Stimulated activated CD4-positive, alpha-beta T cell treated with anti-CD3 and anti-CD28 coated beads, TNF-alpha, amount 100 ng/mL, for 48 hours (primary cell): ENCODE measurements at regions not wholly inside any gene's neighbourhood (a gene's known extent, or its start where the extent isn't known, plus 50 kb on each side); places are given as distances from the start of the nearest gene placed in this dataset.
"Not testable (repeated sequence)": the region's sequence is repeated elsewhere in the genome, so short reads cannot be mapped to it uniquely, and the experiment has no call there.

Experiments used
- DNase-seq, 3 donors: peaks; one replicate each; pipeline ENCODE4 v3.0.0-alpha.2; 2020; ENCODE audit warnings: low read depth in 3 of 3

DNA sequence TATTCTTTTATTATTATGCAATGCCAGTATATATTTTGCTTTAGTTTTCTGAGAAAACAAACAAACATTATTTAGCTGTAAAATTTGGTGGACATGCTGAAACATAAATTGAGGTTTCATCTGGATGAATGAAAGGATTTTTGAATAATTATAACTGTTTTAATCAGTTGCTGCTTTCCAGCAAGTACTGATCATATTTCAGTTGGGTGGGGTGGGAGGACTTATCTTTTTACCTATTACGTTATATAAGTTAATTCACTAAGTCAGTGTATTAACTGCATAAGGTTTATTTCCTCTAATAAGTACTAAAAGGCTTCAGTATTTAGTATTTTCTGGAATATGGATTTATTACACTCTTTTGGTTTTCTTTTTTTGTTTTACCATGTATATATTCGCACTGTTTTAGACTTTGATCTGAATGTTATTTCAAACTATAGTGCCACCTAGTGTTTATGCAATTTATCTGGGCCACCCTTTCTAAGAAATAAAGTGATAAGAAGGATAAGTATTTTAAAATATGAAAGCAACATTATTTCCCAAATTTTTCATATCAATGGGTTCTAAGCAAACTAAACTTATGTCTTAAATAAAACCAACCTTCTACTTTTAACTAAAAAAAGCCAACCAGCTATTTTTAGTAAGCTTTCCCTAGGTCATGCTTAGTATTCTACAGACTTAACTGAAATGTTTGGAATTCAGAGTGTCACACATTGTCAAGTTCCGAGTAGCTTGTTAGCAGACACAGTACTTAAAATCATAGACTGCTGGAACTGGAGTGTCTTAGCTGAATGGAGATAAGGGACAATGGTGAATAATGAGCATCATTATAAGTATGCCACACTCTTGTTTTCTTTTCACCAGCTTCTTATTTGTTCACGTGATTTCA is 105.4 kb upstream of the MCHR2 start:
- DNase-seq, result no peak

DNA sequence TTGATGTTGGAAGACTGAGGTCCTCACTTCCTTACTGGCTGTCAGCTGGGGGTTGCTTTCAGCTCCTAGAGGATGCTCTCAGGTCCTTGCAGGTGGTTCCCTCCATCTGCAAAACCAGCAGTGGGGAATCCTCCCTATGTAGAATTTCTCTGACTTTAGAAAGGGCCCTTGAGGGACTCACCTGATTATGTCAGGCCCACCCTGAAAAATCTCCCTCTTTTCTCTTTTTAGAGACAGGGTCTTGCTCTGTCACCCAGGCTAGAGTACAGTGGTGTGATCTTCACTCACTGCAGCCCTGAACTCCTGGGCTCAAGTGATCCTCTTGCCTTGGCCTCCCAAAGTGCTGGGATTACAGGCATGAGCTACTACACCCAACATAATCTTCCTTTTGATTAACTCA is 102.9 kb upstream of the MCHR2 start:
- DNase-seq, result no peak

DNA sequence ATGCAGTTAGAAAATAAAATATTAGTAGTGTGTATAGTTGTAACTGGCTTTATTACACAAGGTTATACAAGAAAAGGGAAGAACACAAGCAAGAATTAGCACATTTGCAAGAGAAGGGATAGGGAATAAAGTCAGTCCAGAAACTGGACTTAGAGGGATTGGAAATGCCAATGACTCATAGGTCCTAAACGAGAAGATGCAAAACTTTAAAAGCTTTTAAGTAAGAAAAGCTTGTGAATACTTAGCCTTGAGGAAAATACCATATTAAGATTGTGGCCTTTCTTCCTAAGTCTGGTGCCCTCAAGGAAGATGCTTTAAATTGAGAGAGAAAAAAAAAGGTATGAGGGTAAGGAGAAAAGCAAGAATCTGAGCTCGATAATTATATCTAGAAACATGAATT is 102.3 kb upstream of the MCHR2 start:
- no peak for DNase-seq

DNA sequence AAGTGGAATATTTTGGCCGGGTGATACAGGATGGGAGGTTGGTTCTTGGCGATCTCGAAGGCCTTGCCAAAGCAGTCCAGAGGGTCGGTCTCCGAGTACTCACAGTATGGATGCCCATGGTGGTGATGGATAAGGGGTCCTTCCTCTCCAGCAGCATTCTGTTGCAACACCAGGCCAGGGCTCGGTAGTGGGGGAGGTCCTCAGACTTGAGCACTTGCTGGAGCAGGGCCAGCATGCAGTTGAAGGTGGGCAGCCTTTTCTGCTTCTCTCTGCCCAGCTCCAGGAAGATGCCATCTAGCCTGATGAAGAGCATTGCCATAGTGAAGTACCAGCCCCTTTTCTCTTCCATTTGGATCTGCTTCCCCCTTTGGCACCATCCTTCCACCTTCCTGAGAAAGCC is 99.4 kb upstream of the MCHR2 start:
- no peak for DNase-seq

DNA sequence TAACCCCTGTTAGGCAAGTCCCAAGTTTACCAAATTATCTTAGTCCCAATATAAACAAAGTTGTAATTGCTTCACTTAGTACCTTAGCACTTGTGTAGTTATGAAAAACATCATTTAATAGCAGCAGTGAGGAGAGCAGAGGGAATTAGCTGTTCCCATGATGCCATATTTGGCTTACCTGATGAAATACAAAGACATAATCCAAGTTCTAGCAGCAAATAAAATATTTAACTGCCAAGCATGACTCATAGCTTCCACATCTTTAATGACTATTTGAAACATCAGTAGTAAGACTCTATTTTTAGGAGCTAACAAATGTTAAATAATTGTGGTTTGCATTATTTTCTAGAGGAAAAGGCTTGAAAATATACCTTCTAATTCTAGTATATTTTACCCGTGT is 94.0 kb upstream of the MCHR2 start:
- DNase-seq, result no peak

DNA sequence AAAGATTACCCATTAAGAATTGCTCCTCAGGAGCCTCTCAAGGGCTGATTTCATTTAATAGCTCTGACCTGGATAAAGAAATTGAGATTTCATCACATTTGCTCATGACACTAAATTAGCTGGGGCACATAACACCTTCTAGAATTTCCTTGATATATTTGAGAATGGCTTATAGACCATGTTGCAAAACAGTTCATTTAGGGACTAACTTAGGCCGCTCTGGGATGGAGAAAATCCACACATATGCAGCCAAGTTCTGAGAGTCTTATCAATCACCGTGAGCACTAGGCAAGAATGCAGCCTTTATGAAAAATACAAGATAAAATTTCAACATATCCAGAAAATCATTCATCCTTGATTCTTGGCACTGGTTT is 91.0 kb upstream of the MCHR2 start:
- no peak for DNase-seq

DNA sequence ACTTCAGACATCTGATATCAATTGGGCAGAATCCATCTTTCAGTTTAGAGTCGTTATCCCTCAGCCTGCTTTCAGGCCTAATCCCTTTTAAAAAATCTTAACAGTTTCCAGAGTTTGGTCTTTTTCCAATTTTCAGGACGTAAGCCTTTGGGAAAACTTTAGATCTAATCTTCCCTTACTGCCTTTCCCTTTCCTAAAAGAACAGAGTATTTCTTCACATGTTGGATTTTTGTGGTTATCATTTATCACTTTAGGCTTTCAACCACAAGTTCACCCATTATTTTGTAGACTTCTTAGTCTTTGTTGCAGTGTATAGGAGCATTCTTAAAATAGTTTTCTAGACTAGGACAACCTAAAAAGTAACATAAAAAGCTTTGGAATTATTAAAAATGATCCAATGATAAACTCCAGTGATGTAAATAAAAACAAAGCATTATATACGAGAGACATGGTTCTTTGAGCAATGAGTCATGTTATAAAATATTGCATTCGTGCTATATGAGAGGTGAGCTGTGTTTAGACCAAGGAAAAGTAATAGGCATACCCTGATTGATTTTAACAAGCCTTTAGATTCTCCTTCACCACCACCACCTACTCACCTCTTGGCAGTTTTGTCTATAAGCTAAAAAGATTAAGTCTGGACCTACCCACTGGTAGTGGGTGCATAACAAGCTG is 90.4 kb upstream of the MCHR2 start:
- no peak for DNase-seq

DNA sequence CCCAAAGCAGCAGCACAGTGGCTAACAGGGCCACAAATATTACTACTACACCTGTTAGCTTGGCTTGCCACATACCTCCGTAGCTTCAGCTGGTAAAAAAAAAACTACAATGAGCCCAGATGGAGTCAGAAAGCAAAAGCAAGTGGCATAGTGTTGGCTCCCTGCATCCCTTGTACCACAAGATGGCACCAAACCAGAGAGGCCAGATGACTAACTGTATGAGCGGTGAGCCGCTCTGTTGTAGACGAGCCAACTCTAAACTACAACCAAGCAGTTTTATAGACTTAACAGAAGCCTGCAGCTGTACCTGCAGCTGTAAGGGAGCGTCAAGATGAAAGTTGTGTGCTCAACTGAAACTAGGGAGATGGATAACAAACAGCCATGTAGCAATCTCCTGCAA is 84.5 kb upstream of the MCHR2 start:
- no peak for DNase-seq

DNA sequence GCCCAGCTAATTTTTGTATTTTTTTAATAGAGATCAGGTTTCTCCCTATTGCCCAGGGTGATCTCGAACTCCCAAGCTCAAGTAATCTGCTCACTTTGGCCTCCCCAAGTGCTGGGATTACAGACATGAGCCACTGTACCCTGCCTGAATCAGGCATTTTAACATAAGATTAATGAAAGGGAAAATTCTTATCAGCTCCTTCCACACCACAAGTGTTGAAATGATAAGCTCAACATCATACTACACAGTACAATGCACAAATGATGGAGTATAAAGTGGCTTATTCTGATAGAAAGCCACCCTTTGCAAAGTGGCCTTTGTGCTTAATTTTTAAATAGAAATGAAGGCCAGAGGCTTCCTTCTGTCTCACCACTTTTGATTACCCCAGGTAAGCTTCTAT is 71.3 kb upstream of the MCHR2 start:
- no peak for DNase-seq

DNA sequence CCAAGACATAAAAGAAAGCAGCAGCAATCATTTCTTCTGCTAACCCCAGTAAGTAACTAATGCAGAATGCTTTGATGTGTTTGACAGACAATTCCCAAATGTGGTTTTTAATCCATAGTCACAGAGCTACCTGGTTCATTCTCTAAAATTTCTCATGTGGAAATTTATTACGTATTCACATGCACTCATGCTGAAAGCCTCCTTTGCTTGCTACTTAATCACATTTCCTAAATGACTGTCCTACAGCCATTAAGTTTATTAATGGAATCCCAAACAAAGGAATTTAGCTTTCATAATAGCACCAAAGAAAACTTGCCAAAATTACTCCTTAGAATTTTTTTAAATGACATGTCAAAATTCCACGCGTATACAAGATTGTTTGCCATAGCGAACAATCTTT is 68.6 kb upstream of the MCHR2 start:
- no peak for DNase-seq

DNA sequence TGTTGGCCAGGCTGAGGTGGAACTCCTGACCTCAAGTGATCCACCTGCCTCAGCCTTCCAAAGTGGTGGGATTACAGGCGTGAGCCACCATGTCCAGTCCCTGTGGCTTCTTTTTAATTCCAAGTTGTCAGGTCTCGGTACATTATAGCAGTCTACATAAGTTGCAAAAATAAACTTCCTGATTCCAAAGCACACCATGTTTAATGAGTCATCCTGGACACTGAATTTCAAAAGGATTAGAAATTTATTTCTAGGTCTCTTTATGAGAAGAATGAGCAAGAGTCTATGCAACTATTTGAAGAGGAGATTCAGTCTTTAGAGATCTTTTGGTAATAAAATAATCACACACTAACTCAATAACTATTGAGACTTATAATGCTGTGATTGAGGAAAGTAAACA is 63.9 kb upstream of the MCHR2 start:
- no peak for DNase-seq

DNA sequence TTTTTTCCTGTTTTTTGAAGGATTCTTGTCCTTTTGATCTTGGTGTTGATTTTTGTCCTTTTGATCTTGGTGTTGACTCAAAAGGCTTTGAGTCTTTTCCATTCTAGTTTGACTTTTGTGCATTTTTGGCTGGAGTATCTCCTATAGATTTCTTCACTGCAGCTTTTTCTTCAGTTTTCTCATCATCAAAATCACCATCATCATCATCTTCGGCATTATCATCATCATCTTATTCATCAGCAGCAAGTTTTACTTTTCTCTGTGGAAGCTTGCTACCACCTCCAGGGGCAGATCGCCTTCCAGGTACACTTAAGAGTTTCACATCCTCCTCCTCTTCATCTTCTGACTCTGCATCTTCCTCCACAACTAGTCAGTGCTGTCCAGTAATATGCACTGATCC is 56.5 kb upstream of the MCHR2 start:
- no peak for DNase-seq

DNA sequence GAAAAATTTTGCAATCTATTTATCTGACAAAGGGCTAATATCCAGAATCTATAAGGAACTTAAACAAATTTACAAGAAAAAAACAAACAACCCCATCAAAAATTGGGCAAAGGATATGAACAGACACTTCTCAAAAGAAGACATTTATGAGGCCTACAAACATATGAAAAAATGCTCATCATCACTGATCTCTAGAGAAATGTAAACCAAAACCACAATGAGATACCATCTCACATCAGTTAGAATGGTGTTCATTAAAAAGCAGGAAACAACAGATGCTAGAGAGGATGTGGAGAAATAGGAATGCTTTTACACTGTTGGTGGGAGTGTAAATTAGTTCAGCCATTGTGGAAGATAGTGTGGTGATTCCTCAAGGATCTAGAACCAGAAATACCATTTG is 49.9 kb upstream of the MCHR2 start:
- not testable (repeated sequence) for DNase-seq
